Gastrocnemius medialis (tissue), 4 donors: ENCODE measurements at regions not wholly inside any gene's neighbourhood (a gene's known extent, or its start where the extent isn't known, plus 50 kb on each side); places are given as distances from the start of the nearest gene placed in this dataset.

Source experiments
- ATAC-seq, 2 donors: fragments of 150-250 bp; one replicate each; pipeline ENCODE4 v1.9.1; 2016
- DNase-seq, 2 donors: peaks; one replicate each; pipeline ENCODE4 v3.0.0-alpha.2; 2019
- H3K27ac ChIP-seq, 4 donors: fragments of 200-600 bp; sonication (generic); 1 replicate in 1 of 4; 2 replicates in 3 of 4; pipeline ENCODE4 v1.5.1; 2016 to 2018; ENCODE audit warnings: mild to moderate bottlenecking in 2 of 4, moderate library complexity in 1 of 4
- H3K27me3 ChIP-seq, 3 donors: fragments of 200-600 bp; sonication (generic) in 2 of 3; 1 replicate in 1 of 3; 2 replicates in 2 of 3; pipeline versions ENCODE4 v1.5.1 to v1.6.0; 2016 to 2019; ENCODE audit warnings: mild to moderate bottlenecking in 1 of 3, moderate library complexity in 1 of 3
- H3K36me3 ChIP-seq, 2 donors: fragments of 200-600 bp; sonication (generic) in 1 of 2; one replicate each; pipeline ENCODE4 v1.5.1; 2017 to 2018
- H3K4me1 ChIP-seq, 2 donors: fragments of 200-600 bp; sonication (generic) in 1 of 2; one replicate each; pipeline ENCODE4 v1.5.1; 2016 to 2017; ENCODE audit warnings: mild to moderate bottlenecking in 2 of 2
- H3K4me3 ChIP-seq, 4 donors: fragments of 200-600 bp; sonication (generic) in 3 of 4; 1 replicate in 1 of 4; 2 replicates in 3 of 4; pipeline ENCODE4 v1.5.1; 2016 to 2019; ENCODE audit warnings: mild to moderate bottlenecking in 2 of 4
- H3K9me3 ChIP-seq, 3 donors: fragments of 200-600 bp; sonication (generic) in 2 of 3; 1 replicate in 1 of 3; 2 replicates in 2 of 3; pipeline ENCODE4 v1.5.1; 2016 to 2019
- CTCF ChIP-seq, 5 experiments: fragments of 450-650 bp in 3 of 5; fragments of 200-600 bp in 2 of 5; sonication (generic) in 2 of 5; IDR thresholded peaks in 4 of 5; conservative IDR thresholded peaks in 1 of 5; 1 replicate in 4 of 5; 2 replicates in 1 of 5; pipeline ENCODE4 v1.5.1; 2016 to 2019; ENCODE audit warnings: antibody characterized with exemption in 5 of 5, mild to moderate bottlenecking in 3 of 5, moderate library complexity in 3 of 5
- POLR2A ChIP-seq, 2 donors: fragments of 450-650 bp; IDR thresholded peaks; one replicate each; pipeline ENCODE4 v1.6.1; 2017; ENCODE audit warnings: antibody characterized with exemption in 2 of 2, mild to moderate bottlenecking in 2 of 2, moderate library complexity in 2 of 2
- in situ Hi-C, 4 donors: fragments of 200-750 bp; cut with MboI; loops; one replicate each; pipeline versions ENCODE4 v1.15.0 to v1.8.0; 2017; ENCODE audit warnings: low sequenced_read_pairs in 4 of 4
- intact Hi-C: fragments of 100-400 bp; cut with DNase I; formaldehyde crosslinking; loops from one replicate; pipeline ENCODE4 v1.15.1; 2023; ENCODE audit warnings: low total_unique reads

- no peak for DNase-seq
- Histone ChIP-seq H3K36me3 (no peaks in the 10 kb centered on the region), H3K4me1 (peaks cover 68 to 75% of the 10 kb centered on the region in 2 donors), H3K9me3 (no peaks in the 10 kb centered on the region), H3K27me3 (no peaks in the 10 kb centered on the region), H3K4me3 (no peak overlapping the region), H3K27ac (peak overlapping the region; percentile 85 to 88 (median 86))
- ATAC-seq: no peak
- in situ Hi-C loops (loop anchor here in 1 of 4 donors (5.0 kb wide), 1 partner anchor 67 kb away; no protein-coding TSS in a partner anchor), intact Hi-C loops (no loop called here)
- no peak for TF ChIP-seq CTCF (IDR thresholded peaks at IDR 0.05 in 4 of 5, conservative IDR thresholded peaks at IDR 0.05 in 1 of 5)
- TF ChIP-seq POLR2A (IDR thresholded peaks at IDR 0.05): no peak
These were observed 127.4 kb upstream of the DST start for GRCh38 chr6:56770011-56770520.

DNA sequence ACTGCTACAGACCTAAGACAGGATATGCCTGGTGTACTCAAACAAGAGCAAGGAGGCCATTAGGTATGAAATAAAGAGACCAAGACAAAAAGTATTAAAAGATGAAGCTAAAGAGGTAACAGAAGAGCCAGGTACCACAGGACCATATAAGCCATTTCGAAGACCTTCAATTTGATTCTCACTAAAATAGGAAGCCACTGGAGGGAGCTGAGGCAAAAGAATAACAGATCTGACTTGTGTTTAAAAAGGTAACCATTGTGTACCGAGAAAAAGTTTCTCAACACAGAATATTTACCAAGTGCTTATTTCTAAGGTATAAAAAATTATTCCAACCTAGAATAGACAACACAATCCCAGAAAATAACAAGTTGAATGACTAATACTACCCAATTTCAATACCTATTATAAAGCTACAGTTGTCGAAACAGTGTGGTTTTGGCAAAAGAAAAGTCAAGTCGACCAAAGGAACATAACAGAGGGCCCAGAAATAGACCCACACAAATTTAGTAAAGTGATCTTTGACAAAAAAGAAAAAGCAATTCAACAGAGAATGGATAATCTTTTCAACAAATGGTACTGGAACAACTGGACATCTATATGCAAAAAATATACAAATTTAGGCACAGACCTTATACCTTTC lies 125.3 kb upstream of the DST start:
- no peaks in the 10 kb centered on the region for H3K9me3 ChIP-seq
- ATAC-seq: peak; percentile 37 to 62
- H3K36me3 ChIP-seq: no peaks in the 10 kb centered on the region

DNA sequence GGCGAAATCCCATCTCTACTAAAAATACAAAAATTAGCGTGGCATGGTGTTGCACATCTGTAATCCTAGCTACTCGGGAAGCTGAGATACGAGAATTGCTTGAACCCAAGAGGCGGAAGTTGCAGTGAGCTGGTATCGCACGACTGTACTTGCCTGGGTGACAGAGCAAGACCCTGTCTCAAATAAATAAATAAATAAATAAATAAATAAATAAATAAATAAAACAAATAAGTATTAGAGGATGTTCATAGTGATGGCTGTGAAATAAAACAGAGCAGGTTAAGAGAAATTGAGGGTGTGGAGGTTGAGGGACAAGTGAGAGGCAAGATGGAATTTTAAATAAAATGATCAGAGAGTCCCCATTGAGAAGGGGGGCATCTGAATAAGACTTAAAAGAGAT lies 124.7 kb upstream of the DST start:
- intact Hi-C loops: loop anchor here (5.0 kb wide), 1 partner anchor 130 kb away; no protein-coding TSS in a partner anchor
- no peak for TF ChIP-seq CTCF (IDR thresholded peaks at IDR 0.05 in 4 of 5, conservative IDR thresholded peaks at IDR 0.05 in 1 of 5)
- TF ChIP-seq POLR2A (IDR thresholded peaks at IDR 0.05): no peak
- in situ Hi-C loops: loop anchor here in 3 of 4 donors (5.0 to 10.0 kb wide), 3 partner anchors 53 to 80 kb away; no protein-coding TSS in a partner anchor
- ATAC-seq (no peak), DNase-seq (no peak)
- Histone ChIP-seq H3K27me3 (no peaks in the 10 kb centered on the region), H3K27ac (peak overlapping the region; percentile 85 to 88 (median 86)), H3K4me1 (peaks cover 80 to 84% of the 10 kb centered on the region in 2 donors), H3K36me3 (no peaks in the 10 kb centered on the region), H3K4me3 (no peak overlapping the region), H3K9me3 (no peaks in the 10 kb centered on the region)

More for the DNA sequence above, 125.3 kb upstream of the DST start:
- H3K27me3 ChIP-seq: no peaks in the 10 kb centered on the region
- peak overlapping the region; percentile 85 to 88 (median 86) for H3K27ac ChIP-seq
- H3K4me3 ChIP-seq: no peak overlapping the region
- in situ Hi-C loops (loop anchor here in 3 of 4 donors (5.0 to 10.0 kb wide), 3 partner anchors 53 to 79 kb away; no protein-coding TSS in a partner anchor), intact Hi-C loops (loop anchor here (1.0 to 5.0 kb wide), 2 partner anchors 76 to 131 kb away; no protein-coding TSS in a partner anchor)
- DNase-seq: no peak
- H3K4me1 ChIP-seq: peaks cover 81 to 83% of the 10 kb centered on the region in 2 donors
- no peak for TF ChIP-seq POLR2A (IDR thresholded peaks at IDR 0.05)
- TF ChIP-seq CTCF (IDR thresholded peaks at IDR 0.05 in 4 of 5, conservative IDR thresholded peaks at IDR 0.05 in 1 of 5): peak; percentile 27 to 45 (median 35)

DNA sequence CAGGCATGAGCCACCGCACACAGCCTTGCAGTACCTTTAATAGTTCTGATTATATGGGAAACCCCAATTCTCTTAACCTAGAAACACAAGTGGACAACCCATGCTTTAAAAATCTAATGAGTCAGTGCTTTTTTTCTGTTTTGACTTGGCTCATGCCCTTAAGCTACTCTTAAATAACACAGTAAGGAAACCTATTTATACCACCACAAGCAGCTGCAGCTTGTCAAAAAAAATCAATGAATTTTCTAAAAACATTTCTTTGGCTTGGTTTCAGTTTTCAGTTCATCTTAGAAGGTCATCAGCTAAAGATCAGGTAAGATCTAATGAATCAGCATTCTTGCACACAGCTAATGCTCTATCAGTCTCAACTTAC lies 124.1 kb upstream of the DST start:
- in situ Hi-C loops: loop anchor here in 3 of 4 donors (5.0 to 10.0 kb wide), 3 partner anchors 52 to 81 kb away; no protein-coding TSS in a partner anchor
- ATAC-seq (peak in 1 of 2 donors; percentile 50), DNase-seq (no peak)
- Histone ChIP-seq H3K4me1 (peaks cover 73 to 78% of the 10 kb centered on the region in 2 donors), H3K4me3 (no peak overlapping the region), H3K27me3 (no peaks in the 10 kb centered on the region), H3K9me3 (no peaks in the 10 kb centered on the region), H3K36me3 (no peaks in the 10 kb centered on the region), H3K27ac (peak overlapping the region; percentile 85 to 88 (median 86))
- no peak for TF ChIP-seq CTCF (IDR thresholded peaks at IDR 0.05 in 4 of 5, conservative IDR thresholded peaks at IDR 0.05 in 1 of 5)
- no peak for TF ChIP-seq POLR2A (IDR thresholded peaks at IDR 0.05)
- intact Hi-C loops: loop anchor here (5.0 kb wide), 1 partner anchor 129 kb away; no protein-coding TSS in a partner anchor
